GM19351 (cell line): ENCODE measurements at regions not wholly inside any gene's neighbourhood (a gene's known extent, or its start where the extent isn't known, plus 50 kb on each side); places are given as distances from the start of the nearest gene placed in this dataset.

Experiments
- ATAC-seq: cut with Tn5 transposase; IDR thresholded peaks from one replicate; pipeline ENCODE4 v1.9.1; 2021; ENCODE audit warnings: mild to moderate bottlenecking, moderate library complexity; ENCODE audit not compliant: unreplicated experiment

GRCh38 chr5:31049936-31050704 lies 143.4 kb upstream of the CDH6 start:
- no peak for ATAC-seq

- no peak for ATAC-seq
Measured at GRCh38 chr5:31049461-31049860, 144.0 kb upstream of the CDH6 start.

DNA sequence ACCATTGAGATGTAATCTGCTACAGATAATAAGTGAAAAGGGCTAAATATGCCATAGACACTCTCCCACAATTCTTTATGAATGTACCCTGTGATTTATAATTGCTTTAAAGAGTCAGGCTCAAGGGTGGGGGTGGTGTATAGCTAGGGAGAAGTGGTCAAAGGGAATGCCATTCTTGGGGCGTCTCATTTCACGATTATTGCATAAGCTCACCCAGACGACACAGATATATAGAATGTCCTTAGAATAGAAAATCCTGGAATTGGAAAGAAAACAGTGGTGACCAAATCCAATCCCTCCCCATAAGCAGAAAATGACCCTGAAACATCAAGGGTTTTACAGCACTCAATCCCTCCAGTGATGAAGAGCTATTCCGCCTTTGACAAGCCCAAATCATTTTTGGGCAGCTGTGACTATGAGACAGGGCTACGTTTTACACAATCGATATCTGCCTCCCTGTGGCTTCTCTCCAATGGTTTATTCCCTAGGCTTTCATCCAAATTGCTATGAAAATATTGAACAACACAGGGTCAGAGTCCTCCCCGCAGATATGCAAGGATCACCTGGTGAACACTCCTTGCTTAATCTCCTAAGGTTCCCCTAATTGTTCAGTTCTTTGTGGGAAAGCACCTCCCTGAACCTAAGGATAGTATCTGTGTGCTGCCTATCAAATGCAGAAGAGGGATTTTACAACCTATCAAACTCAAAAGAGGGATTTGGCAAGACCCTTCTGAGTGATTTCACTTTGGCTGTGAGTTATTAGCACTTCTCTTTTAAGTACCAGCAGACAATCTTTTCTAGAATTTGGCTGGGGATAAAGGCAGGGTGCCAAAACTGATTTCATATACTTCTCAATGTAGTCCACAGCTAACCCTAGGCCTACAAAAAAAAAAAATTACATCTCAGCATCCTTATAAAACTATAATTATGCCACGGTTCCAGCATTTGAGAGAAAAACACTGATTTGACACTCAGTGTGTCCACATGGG lies 144.9 kb upstream of the CDH6 start:
- no peak for ATAC-seq

DNA sequence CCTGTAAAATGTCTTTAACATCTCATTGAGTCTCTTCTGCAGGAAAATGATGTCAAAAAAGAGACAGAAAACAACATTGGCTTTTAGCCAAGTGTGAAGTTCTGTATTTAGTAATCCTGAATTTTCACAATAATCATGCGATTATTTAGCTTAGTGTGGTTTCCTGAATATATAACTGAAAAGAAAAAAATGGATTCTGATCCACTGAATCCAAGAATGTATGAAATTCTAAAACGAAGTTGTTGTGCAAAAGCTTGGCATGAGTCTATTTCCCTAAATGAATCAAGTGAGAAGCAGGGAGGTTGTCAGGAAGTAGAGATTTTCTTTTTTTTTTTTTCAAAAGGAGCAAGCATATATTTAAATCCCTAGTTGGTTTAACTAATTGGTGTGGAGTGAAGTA lies 145.9 kb upstream of the CDH6 start:
- ATAC-seq, result no peak

GRCh38 chr5:31047007-31047406 lies 146.5 kb upstream of the CDH6 start:
- ATAC-seq, result no peak

- ATAC-seq, result no peak
Measured at GRCh38 chr5:31036411-31036810, 157.1 kb upstream of the CDH6 start.

GRCh38 chr5:31033295-31033694 lies 160.2 kb upstream of the CDH6 start:
- no peak for ATAC-seq

GRCh38 chr5:31029925-31030324 lies 163.6 kb upstream of the CDH6 start:
- ATAC-seq, result no peak

DNA sequence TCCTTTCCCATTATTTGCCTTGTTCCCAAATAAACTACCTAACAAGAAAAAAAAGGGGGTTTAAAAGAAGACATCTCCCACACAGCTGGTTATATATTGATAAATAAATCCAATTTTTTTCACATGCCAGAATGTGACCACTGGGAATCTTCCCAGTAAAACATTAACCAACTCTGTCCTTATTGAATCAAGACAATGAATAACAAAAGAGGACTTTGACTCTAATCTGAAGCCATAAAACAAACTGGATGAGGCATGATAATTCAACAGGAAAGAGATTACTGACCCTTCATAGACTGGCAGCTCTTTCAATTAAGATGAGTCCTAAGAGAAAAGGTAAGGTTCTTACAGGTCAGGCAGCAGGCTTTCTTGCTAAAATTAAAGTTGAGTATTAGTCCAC lies 165.8 kb upstream of the CDH6 start:
- ATAC-seq, result no peak

- ATAC-seq, result no peak
Measured at GRCh38 chr5:31023105-31023504, 170.4 kb upstream of the CDH6 start.

GRCh38 chr5:31021181-31021624 lies 172.3 kb upstream of the CDH6 start:
- no peak for ATAC-seq

DNA sequence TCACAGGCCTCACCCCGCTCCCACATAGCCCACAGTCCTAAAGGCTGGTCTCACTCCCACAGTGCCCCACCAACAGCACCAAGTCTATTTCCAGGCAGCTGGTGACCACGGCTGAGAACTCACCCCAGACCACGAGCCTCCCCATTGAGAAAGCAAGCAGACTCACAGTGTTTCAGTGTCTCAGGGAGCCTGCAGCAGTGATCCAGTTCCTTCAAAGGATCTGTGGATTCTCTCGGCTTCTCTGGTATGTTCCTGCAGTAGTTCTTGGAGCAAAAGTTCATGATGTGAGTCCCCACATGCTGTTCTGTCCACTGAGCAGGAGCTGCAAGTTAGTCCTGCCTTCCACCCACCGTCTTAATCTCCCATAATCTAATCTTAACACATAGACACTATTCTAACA lies 185.3 kb upstream of the CDH6 start:
- no peak for ATAC-seq

DNA sequence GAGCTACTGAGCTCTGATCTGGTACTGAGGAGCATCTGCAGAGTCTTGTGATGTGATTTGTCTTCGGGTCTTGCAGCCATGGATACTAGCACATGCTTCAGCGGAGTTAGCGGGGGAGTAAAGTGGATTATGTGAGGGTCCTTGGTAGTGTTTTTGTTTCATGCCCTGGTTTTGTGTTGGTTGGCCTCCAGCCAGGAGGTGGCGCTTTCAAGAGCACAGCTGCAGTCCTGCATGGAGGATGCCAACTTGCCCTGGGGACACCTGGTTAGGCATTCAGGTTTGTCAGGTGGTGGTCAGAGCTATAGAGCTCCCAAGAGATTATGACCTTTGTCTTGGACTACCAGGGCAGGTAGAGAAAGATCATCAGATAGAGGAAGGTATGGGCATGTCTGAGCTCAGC lies 185.8 kb upstream of the CDH6 start:
- no peak for ATAC-seq

GRCh38 chr5:31000287-31000686 lies 193.2 kb upstream of the CDH6 start:
- ATAC-seq, result no peak

- no peak for ATAC-seq
Measured at GRCh38 chr5:30997681-30998080, 195.8 kb upstream of the CDH6 start.

GRCh38 chr5:30994902-30995301 lies 198.6 kb upstream of the CDH6 start:
- ATAC-seq, result no peak

GRCh38 chr5:30994176-30994575 lies 199.3 kb upstream of the CDH6 start:
- no peak for ATAC-seq

GRCh38 chr5:30991462-30991861 lies 202.0 kb upstream of the CDH6 start:
- ATAC-seq, result no peak

DNA sequence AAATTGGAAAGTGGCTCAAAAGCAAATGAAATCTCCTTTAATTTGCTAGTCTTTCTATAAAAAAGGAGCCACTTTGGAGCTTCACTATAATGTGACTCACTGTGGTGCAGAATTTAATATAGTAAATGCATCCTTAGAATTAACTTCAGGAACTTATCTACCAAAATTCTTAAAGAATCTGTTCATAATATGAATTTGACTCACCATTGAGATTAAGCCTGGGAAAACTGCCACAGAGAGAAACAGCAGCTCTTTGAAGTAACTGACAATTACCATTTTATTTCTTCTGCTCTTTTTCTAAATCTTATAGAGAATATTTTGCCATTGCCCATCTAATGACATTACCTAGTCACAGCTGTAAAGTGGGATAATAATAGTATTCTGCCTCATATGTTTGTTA lies 211.9 kb upstream of the CDH6 start:
- no peak for ATAC-seq

DNA sequence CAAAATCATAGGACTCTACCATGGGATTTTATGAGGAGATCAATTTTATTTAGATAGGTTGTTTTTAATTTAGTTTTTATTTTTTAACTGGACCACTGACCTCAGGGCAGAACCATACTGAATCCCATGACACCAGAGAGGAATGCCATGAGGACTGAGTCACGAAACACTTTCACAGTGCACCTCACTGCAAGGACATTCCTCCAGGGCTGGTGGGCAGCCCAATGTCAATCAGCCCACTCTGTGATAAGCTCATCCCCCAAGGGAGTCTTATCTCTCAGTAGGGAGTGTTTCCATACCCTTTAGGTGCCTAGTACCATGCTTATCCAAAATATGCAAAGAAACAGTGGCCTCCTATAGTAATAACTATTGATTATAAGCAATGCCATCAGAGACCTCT lies 224.5 kb upstream of the CDH6 start:
- no peak for ATAC-seq

DNA sequence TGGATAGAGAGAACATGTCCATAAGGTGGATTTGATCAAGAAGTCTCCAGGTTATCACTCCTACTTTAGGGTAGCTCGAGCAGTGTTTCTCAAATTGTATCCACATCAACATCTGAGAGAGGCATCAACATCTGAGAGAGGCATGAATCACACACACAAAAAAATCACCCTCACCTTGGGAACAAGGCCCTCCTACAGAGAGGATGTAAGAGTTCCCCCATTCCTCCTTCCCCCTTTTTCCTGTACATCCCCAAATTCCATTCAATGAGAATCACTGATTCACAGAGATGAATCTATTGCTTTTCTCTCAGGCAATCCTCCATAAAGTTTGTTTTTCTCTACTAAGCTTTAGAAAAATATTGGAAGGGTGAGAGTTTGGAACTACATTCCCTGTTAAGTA lies 233.4 kb upstream of the CDH6 start:
- no peak for ATAC-seq

DNA sequence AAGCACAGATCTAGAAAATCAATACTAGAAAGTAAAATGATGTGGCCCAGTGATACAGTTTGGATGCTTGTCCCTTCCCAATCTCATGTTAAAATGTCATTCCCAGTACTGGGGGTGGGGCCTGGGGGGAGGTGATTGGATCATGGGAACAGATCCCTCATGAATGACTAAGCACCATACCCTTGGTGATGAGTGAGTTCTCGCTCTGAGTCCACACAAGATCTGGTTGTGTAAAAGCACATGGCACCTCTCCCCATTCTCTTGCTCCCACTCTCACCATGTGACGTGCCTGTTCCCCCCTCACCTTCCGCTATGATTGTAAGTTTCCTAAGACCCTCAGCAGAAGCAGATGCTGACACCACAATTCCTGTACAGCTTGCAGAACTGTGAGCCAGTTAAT lies 234.2 kb upstream of the CDH6 start:
- ATAC-seq, result no peak
